Hepatocyte (in vitro differentiated cells): ENCODE measurements at regions not wholly inside any gene's neighbourhood (a gene's known extent, or its start where the extent isn't known, plus 50 kb on each side); places are given as distances from the start of the nearest gene placed in this dataset.
"Not testable (repeated sequence)": the region's sequence is repeated elsewhere in the genome, so short reads cannot be mapped to it uniquely, and the experiment has no call there.

Experiments used
- EZH2 ChIP-seq: fragments of 200-600 bp; sonication (generic); IDR thresholded peaks from 2 replicates; pipeline ENCODE4 v1.6.1; 2016; ENCODE audit warnings: antibody characterized with exemption, mild to moderate bottlenecking, borderline replicate concordance
- EZH2phosphoT487 ChIP-seq: fragments of 200-600 bp; sonication (generic); IDR thresholded peaks from one replicate; pipeline ENCODE4 v1.6.1; 2018; ENCODE audit warnings: antibody characterized with exemption, mild to moderate bottlenecking, low read depth, moderate library complexity; ENCODE audit not compliant: unreplicated experiment, severe bottlenecking
- TF ChIP-seq, protein P1 (sequence below): fragments of 200-600 bp; sonication (generic); IDR thresholded peaks from 2 replicates; pipeline ENCODE4 v1.5.1; 2016; ENCODE audit warnings: antibody characterized with exemption, mild to moderate bottlenecking; ENCODE audit not compliant: poor library complexity

DNA sequence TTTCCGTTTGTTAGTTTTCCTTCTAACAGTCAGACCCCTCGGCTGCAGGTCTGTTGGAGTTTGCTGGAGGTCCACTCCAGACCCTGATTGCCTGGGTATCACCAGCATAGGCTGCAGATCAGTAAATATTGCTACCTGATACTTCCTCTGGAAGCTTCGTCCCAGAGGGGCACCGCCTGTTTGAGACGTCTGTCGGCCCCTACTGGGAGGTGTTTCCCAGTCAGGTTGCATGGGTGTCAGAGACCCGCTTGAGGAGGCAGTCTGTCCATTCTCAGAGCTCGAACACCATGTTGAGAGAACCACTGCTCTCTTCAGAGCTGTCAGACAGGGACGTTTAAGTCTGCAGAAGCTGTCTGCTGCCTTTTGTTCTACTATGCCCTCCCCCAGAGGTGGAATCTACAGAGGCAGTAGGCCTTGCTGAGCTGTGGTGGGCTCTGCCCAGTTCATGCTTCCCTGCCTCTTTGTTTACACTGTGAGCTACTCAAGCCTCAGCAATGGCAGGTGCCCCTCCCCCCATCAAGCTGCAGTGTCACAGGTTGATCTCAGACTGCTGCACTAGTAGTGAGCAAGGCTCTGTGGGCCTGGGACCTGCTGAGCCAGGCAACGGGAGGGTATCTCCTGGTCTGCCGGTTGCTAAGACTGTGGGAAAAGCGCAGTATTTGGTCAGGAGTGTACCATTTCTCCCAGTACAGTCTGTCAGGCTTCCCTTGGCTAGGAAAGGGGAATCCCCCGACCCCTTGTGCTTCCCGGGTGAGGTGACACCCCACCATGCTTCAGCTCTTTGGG, 74.4 kb upstream of the TOP3B start:
- TF ChIP-seq, protein P1, sequence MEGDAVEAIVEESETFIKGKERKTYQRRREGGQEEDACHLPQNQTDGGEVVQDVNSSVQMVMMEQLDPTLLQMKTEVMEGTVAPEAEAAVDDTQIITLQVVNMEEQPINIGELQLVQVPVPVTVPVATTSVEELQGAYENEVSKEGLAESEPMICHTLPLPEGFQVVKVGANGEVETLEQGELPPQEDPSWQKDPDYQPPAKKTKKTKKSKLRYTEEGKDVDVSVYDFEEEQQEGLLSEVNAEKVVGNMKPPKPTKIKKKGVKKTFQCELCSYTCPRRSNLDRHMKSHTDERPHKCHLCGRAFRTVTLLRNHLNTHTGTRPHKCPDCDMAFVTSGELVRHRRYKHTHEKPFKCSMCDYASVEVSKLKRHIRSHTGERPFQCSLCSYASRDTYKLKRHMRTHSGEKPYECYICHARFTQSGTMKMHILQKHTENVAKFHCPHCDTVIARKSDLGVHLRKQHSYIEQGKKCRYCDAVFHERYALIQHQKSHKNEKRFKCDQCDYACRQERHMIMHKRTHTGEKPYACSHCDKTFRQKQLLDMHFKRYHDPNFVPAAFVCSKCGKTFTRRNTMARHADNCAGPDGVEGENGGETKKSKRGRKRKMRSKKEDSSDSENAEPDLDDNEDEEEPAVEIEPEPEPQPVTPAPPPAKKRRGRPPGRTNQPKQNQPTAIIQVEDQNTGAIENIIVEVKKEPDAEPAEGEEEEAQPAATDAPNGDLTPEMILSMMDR = not testable (repeated sequence)
- not testable (repeated sequence) for TF ChIP-seq EZH2phosphoT487, EZH2
